SK-N-SH treated with all-trans-retinoic acid at 6 μM for 48 hours (cell line): ENCODE measurements at regions not wholly inside any gene's neighbourhood (a gene's known extent, or its start where the extent isn't known, plus 50 kb on each side); places are given as distances from the start of the nearest gene placed in this dataset.

Source experiments
- ATAC-seq: fragments of 200-7000 bp; cut with Tn5 transposase; 3 replicates; pipeline ENCODE4 v1.9.1; 2020; ENCODE audit warnings: mild to moderate bottlenecking, moderate library complexity
- ARNTL ChIP-seq: fragments of 450-650 bp; formaldehyde crosslinking; IDR thresholded peaks from 2 replicates; pipeline ENCODE4 v1.5.0; 2020; ENCODE audit warnings: low read depth, mild to moderate bottlenecking, moderate library complexity, borderline replicate concordance
- CREB5 ChIP-seq: fragments of 250-450 bp; sonication (Bioruptor Pico); IDR thresholded peaks from 2 replicates; pipeline ENCODE4 v1.5.1; 2020; ENCODE audit warnings: low read depth, mild to moderate bottlenecking, moderate library complexity
- CSDC2 ChIP-seq: fragments of 250-450 bp; sonication (Bioruptor Pico); IDR thresholded peaks from 2 replicates; pipeline ENCODE4 v1.5.0; 2020; ENCODE audit warnings: mild to moderate bottlenecking, moderate library complexity
- ESRRG ChIP-seq: fragments of 250-450 bp; sonication (Bioruptor Pico); IDR thresholded peaks from 2 replicates; pipeline ENCODE4 v1.6.1; 2021; ENCODE audit warnings: mild to moderate bottlenecking
- GLIS3 ChIP-seq: fragments of 250-450 bp; sonication (Bioruptor Pico); IDR thresholded peaks from 2 replicates; pipeline ENCODE4 v1.5.0; 2020; ENCODE audit warnings: mild to moderate bottlenecking, moderate library complexity
- OSR1 ChIP-seq: fragments of 250-450 bp; sonication (Bioruptor Pico); IDR thresholded peaks from 2 replicates; pipeline ENCODE4 v1.8.0; 2022; ENCODE audit warnings: moderate library complexity, mild to moderate bottlenecking, inconsistent platforms
- RARB ChIP-seq: fragments of 250-450 bp; sonication (Bioruptor Pico); IDR thresholded peaks from 2 replicates; pipeline ENCODE4 v1.8.0; 2021; ENCODE audit warnings: mild to moderate bottlenecking, moderate library complexity
- SNAI2 ChIP-seq: fragments of 250-450 bp; sonication (Bioruptor Pico); IDR thresholded peaks from 2 replicates; pipeline ENCODE4 v1.5.0; 2020; ENCODE audit warnings: mild to moderate bottlenecking, moderate library complexity
- TOX ChIP-seq: fragments of 250-450 bp; sonication (Bioruptor Pico); IDR thresholded peaks from 2 replicates; pipeline ENCODE4 v1.8.0; 2021; ENCODE audit warnings: mild to moderate bottlenecking, moderate library complexity, borderline replicate concordance
- TSHZ2 ChIP-seq: fragments of 250-450 bp; sonication (Bioruptor Pico); IDR thresholded peaks from 2 replicates; pipeline ENCODE4 v1.5.0; 2020; ENCODE audit warnings: mild to moderate bottlenecking, moderate library complexity
- ZC3H10 ChIP-seq: fragments of 250-450 bp; sonication (Bioruptor Pico); IDR thresholded peaks from 2 replicates; pipeline ENCODE4 v1.5.1; 2021; ENCODE audit warnings: mild to moderate bottlenecking, moderate library complexity
- ZFP3 ChIP-seq: fragments of 250-450 bp; sonication (Bioruptor Pico); IDR thresholded peaks from 2 replicates; pipeline ENCODE4 v1.5.0; 2020; ENCODE audit warnings: mild to moderate bottlenecking, moderate library complexity
- ZFP30 ChIP-seq: fragments of 450-650 bp; formaldehyde crosslinking; IDR thresholded peaks from 2 replicates; pipeline ENCODE4 v1.5.0; 2022; ENCODE audit warnings: mild to moderate bottlenecking, moderate library complexity
- ZNF70 ChIP-seq: fragments of 450-650 bp; formaldehyde crosslinking; IDR thresholded peaks from 2 replicates; pipeline ENCODE4 v1.5.0; 2020; ENCODE audit warnings: mild to moderate bottlenecking, moderate library complexity
- ZNF8 ChIP-seq: fragments of 450-650 bp; formaldehyde crosslinking; IDR thresholded peaks from 2 replicates; pipeline ENCODE4 v1.5.0; 2020; ENCODE audit warnings: mild to moderate bottlenecking, moderate library complexity
- TF ChIP-seq, protein P1 (sequence below): fragments of 250-450 bp; sonication (Bioruptor Pico); IDR thresholded peaks from 2 replicates; pipeline ENCODE4 v1.5.1; 2021; ENCODE audit warnings: mild to moderate bottlenecking, moderate library complexity
- TF ChIP-seq, protein P2 (sequence below): fragments of 250-450 bp; sonication (Bioruptor Pico); IDR thresholded peaks from 2 replicates; pipeline ENCODE4 v1.8.0; 2021; ENCODE audit warnings: low read depth, mild to moderate bottlenecking, moderate library complexity, borderline replicate concordance

DNA sequence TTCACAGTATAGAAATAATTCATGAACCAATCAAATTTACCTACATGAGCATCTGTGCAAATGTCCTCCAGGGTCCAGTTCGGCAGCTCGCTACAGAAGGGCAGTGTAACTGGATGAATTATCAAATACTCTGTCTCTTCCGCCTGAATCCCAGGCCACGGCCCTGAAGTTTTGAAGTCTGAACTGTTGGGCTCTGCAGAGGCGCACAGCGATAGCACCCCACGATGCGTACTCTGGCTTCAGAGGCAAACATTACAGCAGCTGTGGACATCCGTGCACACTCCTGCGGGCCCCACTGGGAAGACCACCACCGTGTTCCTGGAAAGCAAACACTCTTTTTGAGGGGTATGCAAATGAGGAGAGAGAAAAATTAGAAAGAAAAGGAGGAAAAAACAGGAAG, 259.8 kb upstream of the TCERG1L start (continued):
- TF ChIP-seq, protein P1, sequence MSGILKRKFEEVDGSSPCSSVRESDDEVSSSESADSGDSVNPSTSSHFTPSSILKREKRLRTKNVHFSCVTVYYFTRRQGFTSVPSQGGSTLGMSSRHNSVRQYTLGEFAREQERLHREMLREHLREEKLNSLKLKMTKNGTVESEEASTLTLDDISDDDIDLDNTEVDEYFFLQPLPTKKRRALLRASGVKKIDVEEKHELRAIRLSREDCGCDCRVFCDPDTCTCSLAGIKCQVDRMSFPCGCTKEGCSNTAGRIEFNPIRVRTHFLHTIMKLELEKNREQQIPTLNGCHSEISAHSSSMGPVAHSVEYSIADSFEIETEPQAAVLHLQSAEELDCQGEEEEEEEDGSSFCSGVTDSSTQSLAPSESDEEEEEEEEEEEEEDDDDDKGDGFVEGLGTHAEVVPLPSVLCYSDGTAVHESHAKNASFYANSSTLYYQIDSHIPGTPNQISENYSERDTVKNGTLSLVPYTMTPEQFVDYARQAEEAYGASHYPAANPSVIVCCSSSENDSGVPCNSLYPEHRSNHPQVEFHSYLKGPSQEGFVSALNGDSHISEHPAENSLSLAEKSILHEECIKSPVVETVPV (CRISPR knock-in tag) = no peak
- TF ChIP-seq ZC3H10 (no peak), OSR1 (no peak), ESRRG (CRISPR knock-in tag) (no peak), ZFP3 (CRISPR knock-in tag) (no peak), GLIS3 (no peak), ZNF70 (CRISPR knock-in tag) (no peak)

GRCh38 chr10:131571865-131572264, 260.3 kb upstream of the TCERG1L start:
- TF ChIP-seq, protein P1 (CRISPR knock-in tag) = no peak
- TF ChIP-seq ZFP30 (CRISPR knock-in tag) = no peak

DNA sequence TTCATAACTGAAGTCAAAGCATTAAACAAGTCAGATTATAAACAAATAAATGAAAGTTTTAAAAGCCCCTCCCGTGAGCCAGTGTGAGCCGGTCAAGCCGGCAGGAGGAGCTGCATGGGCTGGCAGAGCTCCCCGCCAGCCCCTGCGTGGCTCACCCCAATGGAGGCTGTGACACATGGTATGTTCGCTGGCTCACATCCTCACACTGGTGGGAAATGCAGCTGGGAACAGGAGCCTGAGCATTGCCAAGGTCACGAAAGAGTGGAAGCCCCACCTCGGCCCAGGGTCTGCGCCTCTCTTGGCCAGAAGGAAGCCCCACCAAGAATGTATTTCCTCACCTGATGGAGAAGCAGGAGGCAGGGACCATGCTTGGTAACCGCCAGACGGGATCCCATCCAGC, 261.7 kb upstream of the TCERG1L start:
- TF ChIP-seq CREB5 (CRISPR knock-in tag) (no peak), SNAI2 (CRISPR knock-in tag) (no peak), ZFP30 (CRISPR knock-in tag) (no peak), CSDC2 (CRISPR knock-in tag) (no peak), ZC3H10 (no peak)
- TF ChIP-seq, all 23 proteins: peak for 0
- no peak for ATAC-seq

More at GRCh38 chr10:131571865-131572264, 260.3 kb upstream of the TCERG1L start:
- no peak for ATAC-seq

DNA sequence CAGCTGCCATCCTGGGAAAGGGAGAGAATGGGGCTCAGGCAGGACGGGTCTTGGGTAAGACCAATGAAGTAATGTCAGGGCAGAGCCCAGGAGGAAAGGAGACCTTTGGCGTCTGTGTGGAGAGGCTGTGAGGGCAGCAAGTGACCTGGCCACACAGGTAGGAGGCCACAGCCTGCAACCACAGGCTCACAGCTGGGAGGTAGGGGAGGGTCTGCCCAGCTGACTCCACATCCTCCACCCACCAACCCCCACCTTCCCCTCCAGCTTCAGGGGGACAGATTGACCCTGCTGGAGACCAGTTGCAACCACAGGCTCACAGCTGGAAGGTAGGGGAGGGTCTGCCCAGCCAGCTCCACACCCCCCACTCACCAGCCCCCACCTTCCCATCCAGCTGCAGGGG, 262.2 kb upstream of the TCERG1L start:
- ATAC-seq = no peak
- TF ChIP-seq ARNTL (no peak), ZNF8 (CRISPR knock-in tag) (no peak), TSHZ2 (CRISPR knock-in tag) (no peak), ZFP3 (CRISPR knock-in tag) (no peak), TOX (CRISPR knock-in tag) (no peak)
- TF ChIP-seq, protein P2, sequence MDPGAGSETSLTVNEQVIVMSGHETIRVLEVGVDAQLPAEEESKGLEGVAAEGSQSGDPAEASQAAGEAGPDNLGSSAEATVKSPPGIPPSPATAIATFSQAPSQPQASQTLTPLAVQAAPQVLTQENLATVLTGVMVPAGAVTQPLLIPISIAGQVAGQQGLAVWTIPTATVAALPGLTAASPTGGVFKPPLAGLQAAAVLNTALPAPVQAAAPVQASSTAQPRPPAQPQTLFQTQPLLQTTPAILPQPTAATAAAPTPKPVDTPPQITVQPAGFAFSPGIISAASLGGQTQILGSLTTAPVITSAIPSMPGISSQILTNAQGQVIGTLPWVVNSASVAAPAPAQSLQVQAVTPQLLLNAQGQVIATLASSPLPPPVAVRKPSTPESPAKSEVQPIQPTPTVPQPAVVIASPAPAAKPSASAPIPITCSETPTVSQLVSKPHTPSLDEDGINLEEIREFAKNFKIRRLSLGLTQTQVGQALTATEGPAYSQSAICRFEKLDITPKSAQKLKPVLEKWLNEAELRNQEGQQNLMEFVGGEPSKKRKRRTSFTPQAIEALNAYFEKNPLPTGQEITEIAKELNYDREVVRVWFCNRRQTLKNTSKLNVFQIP (CRISPR knock-in tag) = no peak

- no peak for TF ChIP-seq ZC3H10
- TF ChIP-seq ZFP30 (CRISPR knock-in tag) = no peak
- no peak for TF ChIP-seq TOX (CRISPR knock-in tag)
- TF ChIP-seq OSR1 = no peak
- TF ChIP-seq CSDC2 (CRISPR knock-in tag) = no peak
- TF ChIP-seq TSHZ2 (CRISPR knock-in tag) = no peak
- TF ChIP-seq RARB (CRISPR knock-in tag) = no peak
- TF ChIP-seq, all 23 proteins: peak for 0
- ATAC-seq = no peak
These were observed 262.8 kb upstream of the TCERG1L start for GRCh38 chr10:131574363-131574706.
